C4-2B (cell line): ENCODE measurements at regions not wholly inside any gene's neighbourhood (a gene's known extent, or its start where the extent isn't known, plus 50 kb on each side); places are given as distances from the start of the nearest gene placed in this dataset.

ENCODE experiments used
- H3K27ac ChIP-seq: fragments of 450-650 bp; 2 replicates; pipeline ENCODE4 v1.5.1; 2017
- ZFX ChIP-seq: fragments of 450-650 bp; IDR thresholded peaks from 2 replicates; pipeline ENCODE4 v1.6.1; 2017
- TF ChIP-seq, protein P1 (sequence below): fragments of 450-650 bp; conservative IDR thresholded peaks from 2 replicates; pipeline ENCODE4 v1.5.1; 2017; ENCODE audit warnings: mild to moderate bottlenecking

DNA sequence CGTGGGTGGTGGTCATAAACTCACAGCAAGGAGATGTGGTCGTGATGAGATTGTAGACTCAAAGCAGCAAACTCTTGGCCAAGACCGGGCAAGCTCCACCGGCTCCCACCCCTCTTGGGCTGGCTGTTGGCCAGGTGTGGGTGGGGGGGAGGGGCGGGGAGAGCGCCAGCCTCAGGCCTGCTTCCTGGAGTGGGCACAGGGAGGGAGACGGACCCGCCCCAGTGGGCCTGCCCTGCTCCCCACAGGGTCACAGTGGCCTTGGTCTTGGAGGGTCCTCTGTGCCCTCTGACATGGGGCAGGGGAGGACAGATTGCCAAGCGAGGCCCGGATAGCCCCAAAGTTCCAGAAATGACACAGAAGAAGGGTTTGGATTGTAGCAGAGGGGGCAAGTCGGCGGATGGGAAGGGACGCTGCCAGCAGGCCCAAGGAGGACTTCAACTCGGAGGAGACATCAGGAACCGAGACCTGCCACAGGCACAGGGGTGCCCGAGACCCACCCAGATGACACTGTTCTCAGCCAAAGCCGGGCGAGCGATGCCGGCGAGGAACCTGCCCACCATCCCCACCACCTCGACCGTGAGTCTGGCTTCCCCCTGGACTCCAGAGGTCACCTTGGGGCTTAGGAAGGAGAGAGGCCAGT is 85.4 kb upstream of the ACTRT2 start:
- TF ChIP-seq, protein P1, sequence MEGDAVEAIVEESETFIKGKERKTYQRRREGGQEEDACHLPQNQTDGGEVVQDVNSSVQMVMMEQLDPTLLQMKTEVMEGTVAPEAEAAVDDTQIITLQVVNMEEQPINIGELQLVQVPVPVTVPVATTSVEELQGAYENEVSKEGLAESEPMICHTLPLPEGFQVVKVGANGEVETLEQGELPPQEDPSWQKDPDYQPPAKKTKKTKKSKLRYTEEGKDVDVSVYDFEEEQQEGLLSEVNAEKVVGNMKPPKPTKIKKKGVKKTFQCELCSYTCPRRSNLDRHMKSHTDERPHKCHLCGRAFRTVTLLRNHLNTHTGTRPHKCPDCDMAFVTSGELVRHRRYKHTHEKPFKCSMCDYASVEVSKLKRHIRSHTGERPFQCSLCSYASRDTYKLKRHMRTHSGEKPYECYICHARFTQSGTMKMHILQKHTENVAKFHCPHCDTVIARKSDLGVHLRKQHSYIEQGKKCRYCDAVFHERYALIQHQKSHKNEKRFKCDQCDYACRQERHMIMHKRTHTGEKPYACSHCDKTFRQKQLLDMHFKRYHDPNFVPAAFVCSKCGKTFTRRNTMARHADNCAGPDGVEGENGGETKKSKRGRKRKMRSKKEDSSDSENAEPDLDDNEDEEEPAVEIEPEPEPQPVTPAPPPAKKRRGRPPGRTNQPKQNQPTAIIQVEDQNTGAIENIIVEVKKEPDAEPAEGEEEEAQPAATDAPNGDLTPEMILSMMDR, result no peak
- TF ChIP-seq ZFX, result no peak
- H3K27ac ChIP-seq, result no peak overlapping the region

DNA sequence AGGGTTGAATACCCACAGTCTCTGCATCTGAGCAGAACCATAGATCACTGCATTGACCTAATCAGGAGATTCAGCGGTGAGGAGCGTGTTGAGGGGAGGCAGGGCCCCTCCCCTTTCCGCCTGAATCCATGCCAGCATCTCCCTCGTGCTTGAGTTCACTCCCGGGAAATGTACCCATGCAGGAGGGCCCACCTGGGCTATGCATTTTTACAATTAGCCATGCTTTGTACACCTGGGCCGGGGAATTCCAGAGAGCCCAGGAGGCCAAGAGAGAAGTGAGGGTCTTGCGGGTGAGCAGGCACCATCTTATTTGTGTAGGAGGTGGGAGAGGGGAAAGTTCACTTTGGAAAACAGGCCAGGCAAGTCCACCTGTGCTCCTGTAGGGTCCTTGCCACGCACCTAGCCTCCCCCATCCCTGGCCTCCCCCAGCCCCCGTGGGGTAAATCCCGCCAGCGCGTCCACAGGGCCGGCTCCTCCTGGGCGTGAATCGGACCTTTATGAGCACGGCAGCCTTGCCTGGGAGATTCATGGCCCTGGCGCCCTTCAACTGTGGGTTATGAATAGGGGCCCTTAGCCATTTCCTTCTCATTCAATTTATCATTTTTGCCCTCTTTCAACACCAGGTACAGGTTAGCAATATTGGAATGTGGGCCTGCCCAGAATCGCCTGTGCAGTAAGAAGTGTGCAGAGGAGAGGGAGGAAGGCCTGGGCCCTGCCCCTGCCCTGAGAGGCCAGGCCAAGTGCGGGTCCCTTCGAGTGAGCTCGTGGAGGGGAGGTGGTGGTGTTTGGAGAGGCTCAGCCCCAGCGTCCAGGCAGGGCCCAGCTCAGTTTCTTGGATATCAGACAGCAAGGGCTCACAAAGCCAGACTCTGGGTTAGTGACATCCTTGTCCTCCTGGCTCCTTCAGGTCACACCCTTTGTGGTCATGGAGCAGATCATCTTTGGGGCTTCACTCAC is 84.4 kb upstream of the ACTRT2 start:
- H3K27ac ChIP-seq, result no peak overlapping the region
- TF ChIP-seq, protein P1, result no peak
- TF ChIP-seq ZFX, result no peak

DNA sequence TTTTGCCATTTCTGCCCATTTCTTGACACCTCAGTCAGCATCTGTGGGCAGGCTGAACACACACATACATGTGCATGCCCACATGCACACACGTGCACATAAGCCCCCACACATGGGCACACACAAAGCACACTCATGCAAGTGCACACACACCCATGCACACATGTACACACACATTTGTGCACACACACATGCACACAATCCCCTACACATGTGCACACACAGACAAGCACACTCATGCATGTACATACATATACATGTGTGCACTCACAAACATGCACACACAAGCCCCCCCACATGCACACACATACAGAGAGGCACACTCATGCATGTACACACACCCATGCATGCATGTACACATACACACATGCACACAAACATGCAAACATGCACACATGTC is 83.5 kb upstream of the ACTRT2 start:
- TF ChIP-seq ZFX, result no peak
- TF ChIP-seq, protein P1, result no peak

DNA sequence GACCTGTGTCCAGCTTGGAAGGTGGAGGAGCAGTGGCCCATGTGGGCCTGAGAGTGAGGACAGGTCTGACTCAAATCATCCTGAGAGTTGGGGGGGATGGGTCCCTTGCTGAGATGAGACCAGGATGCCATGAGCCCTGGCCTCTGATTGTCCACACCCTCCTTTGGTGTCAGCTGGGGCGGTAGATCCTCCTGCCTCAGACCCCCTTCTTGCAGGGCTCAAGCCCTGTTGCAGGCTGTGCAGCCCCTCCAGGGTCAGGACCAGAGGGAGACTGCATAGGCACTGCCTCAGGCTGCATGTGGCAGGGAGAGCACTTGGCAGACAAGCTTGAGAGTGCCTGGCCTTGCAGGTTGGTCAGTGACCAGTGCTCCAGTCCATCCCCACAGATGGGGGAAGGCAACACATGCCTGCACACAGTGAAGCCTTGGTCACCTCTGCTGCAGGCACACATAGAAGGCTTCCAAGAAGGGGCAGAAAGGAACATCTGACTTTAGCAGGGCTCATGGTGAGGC is 82.2 kb upstream of the ACTRT2 start:
- TF ChIP-seq, protein P1, result no peak
- no peak for TF ChIP-seq ZFX
- H3K27ac ChIP-seq, result no peak overlapping the region

More for the DNA sequence above, 83.5 kb upstream of the ACTRT2 start:
- H3K27ac ChIP-seq, result no peak overlapping the region

DNA sequence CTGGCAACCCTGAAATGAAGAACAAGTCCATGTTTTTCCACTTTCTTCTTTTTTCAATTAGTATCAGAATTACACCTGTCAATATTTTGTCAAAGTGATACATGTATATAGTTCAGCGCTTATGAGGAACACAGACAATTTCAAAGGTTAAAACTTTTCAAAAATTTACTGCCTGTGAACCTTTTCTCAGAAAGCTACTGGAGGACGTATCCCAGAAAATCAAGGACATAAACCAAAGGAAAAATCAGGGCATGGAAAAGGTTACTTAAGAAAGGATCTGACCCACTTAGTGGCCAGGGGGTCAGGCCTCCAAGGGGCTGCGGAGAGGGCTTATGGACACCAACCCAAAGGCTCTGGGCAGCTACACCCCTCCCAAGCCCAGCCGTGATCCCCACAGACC is 81.1 kb upstream of the ACTRT2 start:
- no peak overlapping the region for H3K27ac ChIP-seq
- no peak for TF ChIP-seq ZFX
- TF ChIP-seq, protein P1, result no peak

DNA sequence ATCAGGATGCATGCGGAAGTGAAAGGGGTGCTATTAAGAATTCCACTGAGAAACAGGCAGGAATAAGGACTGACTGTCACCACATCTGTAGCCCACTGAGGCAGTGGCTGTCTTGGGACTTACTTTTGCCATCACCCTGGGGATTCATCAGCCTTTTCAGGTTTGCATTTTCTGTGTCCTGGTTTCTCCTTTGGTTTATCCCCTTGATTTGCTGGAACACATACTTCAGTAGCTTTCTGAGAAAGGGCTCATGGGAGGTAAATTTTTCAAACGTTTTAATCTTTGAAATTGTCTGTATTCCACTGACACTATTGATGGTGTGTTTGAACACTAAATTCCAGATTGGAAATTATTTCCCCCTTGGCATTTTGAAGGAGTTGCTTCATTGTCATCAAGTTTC is 80.2 kb upstream of the ACTRT2 start:
- TF ChIP-seq, protein P1, result no peak
- no peak for TF ChIP-seq ZFX

DNA sequence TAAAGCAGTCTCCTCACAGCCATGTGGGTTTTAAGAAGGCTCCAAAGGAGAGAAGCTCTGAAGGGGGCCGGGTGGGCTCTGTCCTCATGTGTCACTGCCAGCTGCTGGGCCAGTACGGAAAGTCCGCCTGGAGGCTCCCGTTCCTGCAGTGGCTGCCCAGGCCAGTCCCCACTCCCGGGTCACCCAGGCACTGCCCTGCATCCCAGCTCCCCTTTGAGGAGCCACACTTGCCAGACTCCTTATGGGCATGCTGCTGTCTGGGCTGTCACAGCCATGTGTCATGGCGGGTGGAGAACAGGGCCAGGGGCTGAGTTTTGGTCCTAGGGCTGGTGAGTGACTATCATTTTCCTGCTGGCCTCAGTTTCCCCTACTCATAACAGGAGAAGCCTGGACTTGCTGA is 79.4 kb upstream of the ACTRT2 start:
- no peak overlapping the region for H3K27ac ChIP-seq
- TF ChIP-seq ZFX, result no peak
- TF ChIP-seq, protein P1, result no peak

More for the DNA sequence above, 80.2 kb upstream of the ACTRT2 start:
- no peak overlapping the region for H3K27ac ChIP-seq
